Thymus (tissue), 11 donors: ENCODE measurements at regions not wholly inside any gene's neighbourhood (a gene's known extent, or its start where the extent isn't known, plus 50 kb on each side); places are given as distances from the start of the nearest gene placed in this dataset.

Experiments used
- DNase-seq, 9 donors: peaks; one replicate each; pipeline ENCODE4 v3.0.0-alpha.2; 2013; ENCODE audit warnings: low spot score in 9 of 9, low read depth in 6 of 9, missing footprints in 1 of 9
- H3K27ac ChIP-seq, 2 donors: one replicate each; pipeline ENCODE4 v1.5.1; 2013; ENCODE audit warnings: control low read depth in 1 of 2, low read depth in 1 of 2, low read length in 1 of 2, mild to moderate bottlenecking in 1 of 2, moderate library complexity in 1 of 2
- H3K27me3 ChIP-seq, 2 donors: one replicate each; pipeline ENCODE4 v1.5.1; 2013; ENCODE audit warnings: low read length in 1 of 2; ENCODE audit not compliant: control insufficient read depth in 2 of 2, insufficient read depth in 1 of 2
- H3K36me3 ChIP-seq, 2 donors: one replicate each; pipeline ENCODE4 v1.5.1; 2013; ENCODE audit warnings: low read length in 1 of 2, mild to moderate bottlenecking in 1 of 2, moderate library complexity in 1 of 2; ENCODE audit not compliant: control insufficient read depth in 2 of 2, insufficient read depth in 2 of 2
- H3K4me1 ChIP-seq, 2 donors: one replicate each; pipeline ENCODE4 v1.5.1; 2013; ENCODE audit warnings: low read length in 2 of 2; ENCODE audit not compliant: control insufficient read depth in 2 of 2, insufficient read depth in 2 of 2
- H3K4me3 ChIP-seq, 2 donors: one replicate each; pipeline ENCODE4 v1.5.1; 2013; ENCODE audit warnings: low read length in 2 of 2, control low read depth in 1 of 2, mild to moderate bottlenecking in 1 of 2
- H3K9me3 ChIP-seq, 2 donors: one replicate each; pipeline ENCODE4 v1.5.1; 2013; ENCODE audit warnings: low read length in 1 of 2, mild to moderate bottlenecking in 1 of 2; ENCODE audit not compliant: control insufficient read depth in 2 of 2, insufficient read depth in 1 of 2
- WGBS: extraction: QIAGEN DNeasy Blood & Tissue Kit; methylation state at CpG from one replicate; pipeline ENCODE4 v1.1.7; 2013; 5-methylcytosine and 5-hydroxymethylcytosine counted together
- donor health status: healthy.

- no peaks in the 10 kb centered on the region for H3K27me3 ChIP-seq
- WGBS, result 92% methylated on average over 3 of the region's 3 CpGs
- no peak overlapping the region for H3K4me3 ChIP-seq
- DNase-seq, result no peak
- H3K9me3 ChIP-seq, result no peaks in the 10 kb centered on the region
- H3K27ac ChIP-seq, result no peak overlapping the region
- H3K36me3 ChIP-seq, result no peaks in the 10 kb centered on the region
- no peaks in the 10 kb centered on the region for H3K4me1 ChIP-seq
These were observed 252.3 kb upstream of the ARRDC4 start for GRCh38 chr15:97708252-97708651.

DNA sequence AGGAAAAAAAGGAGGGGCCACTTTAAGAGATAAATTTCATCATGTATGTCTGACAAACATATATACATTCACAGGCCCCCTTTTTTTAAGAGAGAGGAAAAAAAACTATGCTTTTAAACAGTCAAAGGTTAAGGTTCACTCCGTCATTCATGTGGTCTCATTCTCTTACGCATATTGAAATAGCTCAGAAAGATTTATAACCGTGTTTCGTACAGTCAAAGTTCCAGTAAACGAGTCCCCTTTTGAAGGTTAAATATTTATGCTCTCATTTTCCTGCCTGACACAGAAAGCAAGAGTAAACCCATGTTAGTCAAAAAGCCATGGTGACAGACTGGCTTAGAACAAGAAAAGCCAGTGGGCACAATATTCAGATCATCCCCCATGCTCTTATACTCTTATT lies 248.0 kb upstream of the ARRDC4 start:
- H3K4me3 ChIP-seq, result no peak overlapping the region
- H3K27me3 ChIP-seq, result no peaks in the 10 kb centered on the region
- no peaks in the 10 kb centered on the region for H3K4me1 ChIP-seq
- 25% methylated on average over 5 of the region's 5 CpGs for WGBS
- H3K36me3 ChIP-seq, result no peaks in the 10 kb centered on the region
- DNase-seq, result no peak
- H3K9me3 ChIP-seq, result no peaks in the 10 kb centered on the region
- H3K27ac ChIP-seq, result no peak overlapping the region

GRCh38 chr15:97717806-97718205 lies 242.7 kb upstream of the ARRDC4 start:
- Histone ChIP-seq H3K27me3 (no peaks in the 10 kb centered on the region), H3K36me3 (no peaks in the 10 kb centered on the region), H3K9me3 (no peaks in the 10 kb centered on the region), H3K27ac (no peak overlapping the region), H3K4me1 (no peaks in the 10 kb centered on the region), H3K4me3 (no peak overlapping the region)
- DNase-seq, result no peak

GRCh38 chr15:97718509-97718908 lies 242.0 kb upstream of the ARRDC4 start:
- no peaks in the 10 kb centered on the region for H3K27me3 ChIP-seq
- no peak overlapping the region for H3K4me3 ChIP-seq
- no peaks in the 10 kb centered on the region for H3K9me3 ChIP-seq
- no peaks in the 10 kb centered on the region for H3K36me3 ChIP-seq
- H3K27ac ChIP-seq, result no peak overlapping the region
- H3K4me1 ChIP-seq, result no peaks in the 10 kb centered on the region
- no peak for DNase-seq

- no peaks in the 10 kb centered on the region for H3K27me3 ChIP-seq
- no peaks in the 10 kb centered on the region for H3K9me3 ChIP-seq
- 80% methylated on average over 13 of the region's 13 CpGs for WGBS
- H3K4me3 ChIP-seq, result no peak overlapping the region
- DNase-seq, result no peak
- no peak overlapping the region for H3K27ac ChIP-seq
- no peaks in the 10 kb centered on the region for H3K36me3 ChIP-seq
- no peaks in the 10 kb centered on the region for H3K4me1 ChIP-seq
These were observed 231.7 kb upstream of the ARRDC4 start for GRCh38 chr15:97728791-97729190.

DNA sequence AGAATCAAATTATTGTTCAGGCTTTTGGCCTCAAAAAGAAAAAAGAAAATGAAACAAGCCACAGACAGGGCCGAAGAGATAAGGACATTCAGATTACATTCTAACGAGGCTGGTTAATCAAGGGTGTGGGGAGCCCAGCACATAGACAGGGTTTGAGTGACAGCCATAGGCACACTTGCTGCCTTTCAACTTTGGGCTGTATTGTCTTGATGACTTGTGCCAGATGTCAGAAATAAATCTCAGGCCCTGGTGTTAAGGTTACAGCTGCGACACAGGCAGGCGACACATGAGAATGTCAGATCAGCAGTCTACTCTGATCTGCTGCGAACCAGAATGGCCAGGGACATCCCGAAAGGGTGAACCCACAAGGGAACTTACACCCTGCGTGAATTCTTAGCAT lies 231.2 kb upstream of the ARRDC4 start:
- 91% methylated on average over 7 of the region's 7 CpGs for WGBS
- H3K36me3 ChIP-seq, result no peaks in the 10 kb centered on the region
- H3K9me3 ChIP-seq, result no peaks in the 10 kb centered on the region
- no peak for DNase-seq
- H3K27me3 ChIP-seq, result no peaks in the 10 kb centered on the region
- H3K4me1 ChIP-seq, result no peaks in the 10 kb centered on the region
- H3K27ac ChIP-seq, result no peak overlapping the region
- no peak overlapping the region for H3K4me3 ChIP-seq

DNA sequence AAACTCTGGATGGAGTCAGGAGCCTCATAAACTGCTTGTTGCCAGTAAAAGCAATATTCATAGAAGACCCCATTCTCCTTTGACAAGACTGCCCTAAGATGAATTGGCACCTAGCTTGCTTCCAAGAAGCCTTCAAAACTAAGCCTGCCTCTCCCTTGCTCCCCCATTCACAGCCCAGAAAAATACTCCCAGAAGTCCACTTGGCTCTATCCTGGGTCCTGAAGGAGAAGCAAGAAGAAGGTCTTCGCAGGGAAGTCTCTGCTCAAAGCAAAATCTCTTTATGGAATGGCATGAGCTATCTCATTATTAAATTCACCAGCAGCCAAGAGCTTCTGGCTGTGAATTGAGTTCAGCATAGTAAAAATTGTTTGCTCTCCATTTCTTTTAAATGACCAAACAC lies 230.2 kb upstream of the ARRDC4 start:
- WGBS, result 88% methylated on average over 1 of the region's 1 CpG
- no peak for DNase-seq
- Histone ChIP-seq H3K4me3 (no peak overlapping the region), H3K4me1 (no peaks in the 10 kb centered on the region), H3K9me3 (no peaks in the 10 kb centered on the region), H3K36me3 (no peaks in the 10 kb centered on the region), H3K27ac (no peak overlapping the region), H3K27me3 (no peaks in the 10 kb centered on the region)

- H3K27ac ChIP-seq, result no peak overlapping the region
- DNase-seq, result no peak
- no peaks in the 10 kb centered on the region for H3K4me1 ChIP-seq
- H3K4me3 ChIP-seq, result no peak overlapping the region
- no peaks in the 10 kb centered on the region for H3K9me3 ChIP-seq
- no peaks in the 10 kb centered on the region for H3K27me3 ChIP-seq
- H3K36me3 ChIP-seq, result no peaks in the 10 kb centered on the region
- 96% methylated on average over 3 of the region's 3 CpGs for WGBS
These were observed 228.6 kb upstream of the ARRDC4 start for GRCh38 chr15:97731859-97732258.

DNA sequence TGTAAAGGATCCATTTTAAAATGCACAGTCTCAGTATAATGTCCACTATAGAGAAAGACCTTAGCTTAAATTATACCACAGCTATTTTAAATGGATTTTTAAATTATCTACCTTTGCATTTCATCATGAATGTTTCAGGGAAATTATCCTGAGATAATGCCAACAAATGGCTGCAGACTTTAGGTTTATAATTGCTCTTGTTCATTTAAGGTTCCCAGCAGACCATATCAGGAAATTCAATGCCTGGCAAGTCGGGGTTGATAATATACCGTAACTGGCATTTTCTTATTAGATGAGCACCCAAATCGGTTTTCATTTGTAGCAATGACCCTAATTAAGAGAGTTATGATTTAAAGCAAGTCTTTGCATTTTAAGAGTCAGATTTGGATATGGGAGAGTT lies 227.1 kb upstream of the ARRDC4 start:
- no peaks in the 10 kb centered on the region for H3K27me3 ChIP-seq
- no peaks in the 10 kb centered on the region for H3K9me3 ChIP-seq
- no peaks in the 10 kb centered on the region for H3K4me1 ChIP-seq
- H3K27ac ChIP-seq, result no peak overlapping the region
- DNase-seq, result no peak
- 93% methylated on average over 3 of the region's 3 CpGs for WGBS
- no peak overlapping the region for H3K4me3 ChIP-seq
- no peaks in the 10 kb centered on the region for H3K36me3 ChIP-seq

DNA sequence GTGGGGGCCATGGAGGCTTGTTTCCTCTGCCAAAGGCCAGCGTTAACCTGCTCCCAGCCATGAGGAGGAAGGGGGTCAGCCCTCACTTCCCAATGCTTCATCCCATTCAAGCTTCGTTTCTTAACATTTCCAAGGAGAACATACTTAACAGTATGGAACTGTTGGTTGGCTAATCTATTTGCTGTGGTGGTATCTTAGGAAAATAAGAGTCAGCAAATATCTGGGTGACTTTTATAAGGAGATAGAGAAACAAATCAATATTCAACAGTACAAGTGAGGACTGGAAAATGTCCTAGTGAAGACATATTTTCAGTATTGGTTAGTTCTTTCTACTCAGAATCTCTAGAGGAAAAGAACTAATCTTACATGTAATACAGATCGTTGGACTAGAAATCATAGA lies 223.8 kb upstream of the ARRDC4 start:
- Histone ChIP-seq H3K9me3 (no peaks in the 10 kb centered on the region), H3K36me3 (no peaks in the 10 kb centered on the region), H3K27me3 (no peaks in the 10 kb centered on the region), H3K4me1 (no peaks in the 10 kb centered on the region), H3K4me3 (no peak overlapping the region), H3K27ac (no peak overlapping the region)
- WGBS, result 91% methylated on average over 3 of the region's 3 CpGs
- no peak for DNase-seq
